ENCODE measurements at regions not wholly inside any gene's neighbourhood (a gene's known extent, or its start where the extent isn't known, plus 50 kb on each side); places are given as distances from the start of the nearest gene placed in this dataset.

GRCh38 chr11:80495116-80495515 lies 1054.3 kb upstream of the TENM4 start:
- Histone ChIP-seq H2AFZ (ENCODE audit: low read length) (no peak overlapping the region), H3K27ac (ENCODE audit: low read depth, low read length, poor library complexity, severe bottlenecking) (no peak overlapping the region), H3K4me2 (ENCODE audit: low read length) (no peak overlapping the region), H3K9me2 (ENCODE audit: insufficient read depth, low read length) (no peaks in the 10 kb centered on the region), H4K20me1 (ENCODE audit: insufficient read depth, low read length) (no peaks in the 10 kb centered on the region), H3K4me1 (ENCODE audit: insufficient read depth, low read length, poor library complexity, severe bottlenecking) (no peaks in the 10 kb centered on the region), H3K9me3 (ENCODE audit: low read length) (no peaks in the 10 kb centered on the region; the same call in 1 of the 2 replicates), H3K36me3 (ENCODE audit: insufficient read depth, low read length) (no peaks in the 10 kb centered on the region), H3K79me2 (ENCODE audit: insufficient read depth, low read depth, low read length) (no peaks in the 10 kb centered on the region), H3K4me3 (ENCODE audit: low read depth, low read length, poor library complexity, severe bottlenecking) (no peak overlapping the region)
- TF ChIP-seq CTCF (conservative IDR thresholded peaks at IDR 0.05; ENCODE audit: low read length): no peak
- TF ChIP-seq EZH2phosphoT487 (IDR thresholded peaks at IDR 0.05; ENCODE audit: borderline replicate concordance, low read depth, low read length): no peak
- POLR2A ChIA-PET: no interaction called here
- intact Hi-C loops (cut with micrococcal nuclease; ENCODE audit: unreplicated experiment): no loop called here
- no TSS peak for BruUV-seq (replicated peaks)
- DNase-seq (ENCODE audit: low spot score): no peak
- CTCF ChIA-PET (ENCODE audit: unreplicated experiment): no interaction called here

GRCh38 chr11:80487952-80488351 lies 1047.1 kb upstream of the TENM4 start:
- CTCF ChIA-PET (ENCODE audit: unreplicated experiment): no interaction called here
- Histone ChIP-seq H3K79me2 (ENCODE audit: insufficient read depth, low read depth, low read length) (no peaks in the 10 kb centered on the region), H3K27ac (ENCODE audit: low read depth, low read length, poor library complexity, severe bottlenecking) (no peak overlapping the region), H3K4me1 (ENCODE audit: insufficient read depth, low read length, poor library complexity, severe bottlenecking) (no peaks in the 10 kb centered on the region), H3K4me3 (ENCODE audit: low read depth, low read length, poor library complexity, severe bottlenecking) (no peak overlapping the region), H3K36me3 (ENCODE audit: insufficient read depth, low read length) (no peaks in the 10 kb centered on the region), H3K4me2 (ENCODE audit: low read length) (no peak overlapping the region), H3K9me3 (ENCODE audit: low read length) (no peaks in the 10 kb centered on the region), H2AFZ (ENCODE audit: low read length) (no peak overlapping the region), H4K20me1 (ENCODE audit: insufficient read depth, low read length) (no peaks in the 10 kb centered on the region), H3K9me2 (ENCODE audit: insufficient read depth, low read length) (no peaks in the 10 kb centered on the region)
- POLR2A ChIA-PET: no interaction called here
- no TSS peak for BruUV-seq (replicated peaks)
- no peak for DNase-seq (ENCODE audit: low spot score)
- intact Hi-C loops (cut with micrococcal nuclease; ENCODE audit: unreplicated experiment): no loop called here
- TF ChIP-seq EZH2phosphoT487 (IDR thresholded peaks at IDR 0.05; ENCODE audit: borderline replicate concordance, low read depth, low read length) (no peak), CTCF (conservative IDR thresholded peaks at IDR 0.05; ENCODE audit: low read length) (no peak)

- CTCF ChIA-PET (ENCODE audit: unreplicated experiment): interaction anchor here (0.5 kb wide), 1 partner anchor 42 kb away, joined by 3 read pairs; no protein-coding TSS in a partner anchor
- no TSS peak for BruUV-seq (replicated peaks)
- no peaks in the 10 kb centered on the region for H3K9me2 ChIP-seq (ENCODE audit: insufficient read depth, low read length)
Measured at GRCh38 chr11:80486678-80487077, 1045.8 kb upstream of the TENM4 start.

More at GRCh38 chr11:80486678-80487077, 1045.8 kb upstream of the TENM4 start:
- no peaks in the 10 kb centered on the region for H4K20me1 ChIP-seq (ENCODE audit: insufficient read depth, low read length)
- no peak for DNase-seq (ENCODE audit: low spot score)
- no peaks in the 10 kb centered on the region for H3K36me3 ChIP-seq (ENCODE audit: insufficient read depth, low read length)
- no peaks in the 10 kb centered on the region for H3K9me3 ChIP-seq (ENCODE audit: low read length)
- intact Hi-C loops (cut with micrococcal nuclease; ENCODE audit: unreplicated experiment): no loop called here
- H3K4me3 ChIP-seq (ENCODE audit: low read depth, low read length, poor library complexity, severe bottlenecking): no peak overlapping the region
- H3K27ac ChIP-seq (ENCODE audit: low read depth, low read length, poor library complexity, severe bottlenecking): no peak overlapping the region
- no peaks in the 10 kb centered on the region for H3K79me2 ChIP-seq (ENCODE audit: insufficient read depth, low read depth, low read length)
- no peaks in the 10 kb centered on the region for H3K4me1 ChIP-seq (ENCODE audit: insufficient read depth, low read length, poor library complexity, severe bottlenecking)
- no peak for TF ChIP-seq CTCF (conservative IDR thresholded peaks at IDR 0.05; ENCODE audit: low read length)
- no peak for TF ChIP-seq EZH2phosphoT487 (IDR thresholded peaks at IDR 0.05; ENCODE audit: borderline replicate concordance, low read depth, low read length)
- H2AFZ ChIP-seq (ENCODE audit: low read length): no peak overlapping the region
- POLR2A ChIA-PET: no interaction called here
- H3K4me2 ChIP-seq (ENCODE audit: low read length): no peak overlapping the region
